K562 (cell line): ENCODE measurements at regions not wholly inside any gene's neighbourhood (a gene's known extent, or its start where the extent isn't known, plus 50 kb on each side); places are given as distances from the start of the nearest gene placed in this dataset.

Experiments used
- ATAC-seq: fragments of 200-7000 bp; cut with Tn5 transposase; 3 replicates; pipeline ENCODE4 v1.9.1; 2020; ENCODE audit warnings: moderate library complexity
- BruUV-seq: library from RNA; stranded (reverse); fragments of 400-500 nt; replicated peaks from 2 replicates; lab custom pipeline; 2021; lab: Mats Ljungman, UMichigan
- CTCF ChIA-PET: fragments of 300-600 bp; formaldehyde crosslinking; extraction: SDS; loops from one replicate; lab custom pipeline; 2021; ENCODE audit warnings: low intra/inter-chr PET ratio; lab: Yijun Ruan, JAX
- POLR2A ChIA-PET: fragments of 300-600, 350-650 bp; sonication (Branson Sonifier 250); formaldehyde crosslinking; extraction: SDS; loops from one replicate; lab custom pipeline; 2021; ENCODE audit warnings: antibody characterized with exemption, inconsistent platforms; lab: Yijun Ruan, JAX
- DNase-seq, 4 experiments: peaks; one replicate each; pipeline versions ENCODE4 v3.0.0 to v3.0.0-alpha.2; 2011 to 2018; ENCODE audit warnings: low spot score in 3 of 4, mixed read lengths in 3 of 4; ENCODE audit errors: extremely low read depth in 1 of 4
- FAIRE-seq: peaks from 2 replicates; lab custom pipeline; 2011; peaks lifted over from hg19 to GRCh38; lab: Jason Lieb, UNC
- H2AFZ ChIP-seq: 2 replicates; pipeline ENCODE4 v1.6.0; 2011; ENCODE audit warnings: low read depth, low read length, control low read depth, inconsistent platforms
- H3K27ac ChIP-seq: fragments of 200-600 bp; 3 replicates; pipeline ENCODE4 v1.8.0; 2011; ENCODE audit warnings: low read depth, mild to moderate bottlenecking, control low read depth, inconsistent platforms, low read length, moderate library complexity, mixed read lengths; ENCODE audit errors: extremely low read depth
- H3K27me3 ChIP-seq, 2 experiments: fragments of 300-600 bp in 1 of 2; 2 replicates in 1 of 2; 3 replicates in 1 of 2; pipeline versions ENCODE4 v1.6.0 to v1.8.0; 2011; ENCODE audit warnings: inconsistent platforms in 2 of 2, low read length in 2 of 2, mild to moderate bottlenecking in 1 of 2, mixed read lengths in 1 of 2, moderate library complexity in 1 of 2; ENCODE audit not compliant: control insufficient read depth in 2 of 2, insufficient read depth in 2 of 2
- H3K36me3 ChIP-seq: fragments of 300-600 bp; 3 replicates; pipeline ENCODE4 v1.8.0; 2011; ENCODE audit warnings: mild to moderate bottlenecking, low read length, inconsistent platforms; ENCODE audit not compliant: control insufficient read depth, insufficient read depth
- H3K4me1 ChIP-seq, 2 experiments: fragments of 200-600 bp in 1 of 2; replicated peaks in 1 of 2; 2 replicates in 1 of 2; 3 replicates in 1 of 2; pipeline versions ENCODE4 v1.5.1 to v1.8.0; 2011; ENCODE audit warnings: inconsistent platforms in 2 of 2, low read length in 2 of 2, mild to moderate bottlenecking in 1 of 2, mixed read lengths in 1 of 2, moderate library complexity in 1 of 2; ENCODE audit not compliant: control insufficient read depth in 2 of 2, insufficient read depth in 2 of 2
- H3K4me2 ChIP-seq: 2 replicates; pipeline ENCODE4 v1.6.1; 2011; ENCODE audit warnings: low read length, control low read depth, inconsistent platforms, mixed read lengths; ENCODE audit not compliant: insufficient read depth
- H3K4me3 ChIP-seq: fragments of 200-600 bp; sonication (generic), shearing (Covaris generic); 2 replicates; pipeline ENCODE4 v1.5.1; 2016; ENCODE audit warnings: control low read depth, inconsistent platforms
- H3K79me2 ChIP-seq: fragments of 200-600 bp; 3 replicates; pipeline ENCODE4 v1.8.0; 2011; ENCODE audit warnings: low read length, inconsistent platforms; ENCODE audit not compliant: control insufficient read depth, insufficient read depth
- H3K9ac ChIP-seq, 2 experiments: 2 replicates each; pipeline versions ENCODE4 v1.6.0 to v1.6.1; 2011; ENCODE audit warnings: low read depth in 2 of 2, low read length in 2 of 2, control low read depth in 1 of 2, inconsistent platforms in 1 of 2, mild to moderate bottlenecking in 1 of 2, mixed read lengths in 1 of 2; ENCODE audit not compliant: insufficient read depth in 1 of 2
- H3K9me1 ChIP-seq: one replicate; pipeline ENCODE4 v1.6.0; 2011; ENCODE audit warnings: inconsistent platforms, mild to moderate bottlenecking, low read length, moderate library complexity; ENCODE audit not compliant: control insufficient read depth, insufficient read depth
- H3K9me3 ChIP-seq: replicated peaks from 2 replicates; pipeline ENCODE4 v1.5.1; 2011; ENCODE audit warnings: low read depth, low read length, inconsistent platforms; ENCODE audit not compliant: control insufficient read depth, insufficient read depth
- H4K20me1 ChIP-seq: replicated peaks from 2 replicates; pipeline ENCODE4 v1.6.1; 2011; ENCODE audit warnings: low read length, inconsistent platforms, mixed read lengths; ENCODE audit not compliant: control insufficient read depth, insufficient read depth
- CHCHD3 ChIP-seq: fragments of 250-450 bp; sonication (Bioruptor Pico); IDR thresholded peaks from 2 replicates; pipeline ENCODE4 v2.1.2; 2022; ENCODE audit warnings: mild to moderate bottlenecking
- CHD2 ChIP-seq: IDR thresholded peaks from 2 replicates; pipeline ENCODE4 v1.6.1; 2011; ENCODE audit warnings: low read depth, low read length
- ETV5 ChIP-seq: sonication (generic); formaldehyde crosslinking; IDR thresholded peaks from 2 replicates; pipeline ENCODE4 v1.4.0; 2020; ENCODE audit warnings: low read depth, mild to moderate bottlenecking, missing genetic modification reagents
- FUS ChIP-seq: fragments of 200-400 bp; formaldehyde crosslinking; optimal IDR thresholded peaks from 2 replicates; pipeline ENCODE3; 2017; ENCODE audit warnings: low read depth, low read length
- HNRNPUL1 ChIP-seq: fragments of 200-400 bp; formaldehyde crosslinking; IDR thresholded peaks from 2 replicates; pipeline ENCODE4 v1.6.1; 2017; ENCODE audit warnings: low read length
- KLF10 ChIP-seq: fragments of 250-450 bp; sonication (Bioruptor Pico); IDR thresholded peaks from 2 replicates; pipeline ENCODE4 v1.6.1; 2021; ENCODE audit warnings: matching md5 sums
- SMARCE1 ChIP-seq: fragments of 450-650 bp; IDR thresholded peaks from 2 replicates; pipeline ENCODE4 v1.7.1; 2016; ENCODE audit warnings: mild to moderate bottlenecking
- SP2 ChIP-seq: IDR thresholded peaks from 2 replicates; pipeline ENCODE4 v1.6.1; 2011; ENCODE audit warnings: mild to moderate bottlenecking, low read depth, low read length, moderate library complexity; ENCODE audit not compliant: poor library complexity, severe bottlenecking; ENCODE audit errors: extremely low read depth
- SRSF3 ChIP-seq: fragments of 200-400 bp; formaldehyde crosslinking; IDR thresholded peaks from 2 replicates; pipeline ENCODE4 v1.6.1; 2016; ENCODE audit warnings: mild to moderate bottlenecking, low read length, moderate library complexity; ENCODE audit not compliant: insufficient read depth
- STAT5B ChIP-seq: fragments of 250-450 bp; sonication (Bioruptor Pico); IDR thresholded peaks from 2 replicates; pipeline ENCODE4 v1.8.0; 2021; ENCODE audit warnings: mild to moderate bottlenecking, inconsistent platforms
- XRCC5 ChIP-seq: fragments of 200-400 bp; formaldehyde crosslinking; IDR thresholded peaks from 2 replicates; pipeline ENCODE4 v1.6.1; 2017; ENCODE audit warnings: low read depth, mild to moderate bottlenecking, low read length
- ZNF785 ChIP-seq: fragments of 250-450 bp; sonication (Bioruptor Pico); IDR thresholded peaks from 2 replicates; pipeline ENCODE4 v1.4.0; 2020; ENCODE audit warnings: mild to moderate bottlenecking
- WGBS: fragments of 100-300 bp; shearing (Covaris generic); methylation state at CpG from one replicate; pipeline ENCODE4 v1.1.6; 2016; ENCODE audit warnings: low coverage, mixed read lengths; ENCODE audit not compliant: insufficient coverage; ENCODE audit errors: missing lambda C conversion rate; 5-methylcytosine and 5-hydroxymethylcytosine counted together
- in situ Hi-C: fragments of 300-500 bp; cut with MboI; formaldehyde crosslinking; loops from 4 replicates; pipeline ENCODE4 v1.15.0; 2018; ENCODE audit warnings: inconsistent platforms, mixed read lengths
- intact Hi-C: fragments of 100-400 bp; cut with micrococcal nuclease; formaldehyde crosslinking; loops from 2 replicates; pipeline ENCODE4 v1.14.2; 2022
- TF ChIP-seq, protein P1 (sequence below): fragments of 250-450 bp; sonication (Bioruptor Pico); IDR thresholded peaks from 2 replicates; pipeline ENCODE4 v1.9.0; 2021; ENCODE audit warnings: mild to moderate bottlenecking, inconsistent platforms
- TF ChIP-seq, protein P2 (sequence below): fragments of 450-650 bp; IDR thresholded peaks from 2 replicates; pipeline ENCODE4 v1.7.0; 2016; ENCODE audit warnings: borderline replicate concordance
- TF ChIP-seq, protein P3 (sequence below): sonication (generic); formaldehyde crosslinking; IDR thresholded peaks from 2 replicates; pipeline ENCODE4 v1.8.0; 2022; ENCODE audit warnings: mild to moderate bottlenecking, missing genetic modification reagents
- TF ChIP-seq, protein P4 (sequence below): fragments of 250-450 bp; sonication (Bioruptor Pico); IDR thresholded peaks from 2 replicates; pipeline ENCODE4 v1.5.0; 2021
- TF ChIP-seq, protein P5 (sequence below): sonication (generic); formaldehyde crosslinking; IDR thresholded peaks from 2 replicates; pipeline ENCODE4 v1.4.0; 2020; ENCODE audit warnings: mild to moderate bottlenecking, missing genetic modification reagents

DNA sequence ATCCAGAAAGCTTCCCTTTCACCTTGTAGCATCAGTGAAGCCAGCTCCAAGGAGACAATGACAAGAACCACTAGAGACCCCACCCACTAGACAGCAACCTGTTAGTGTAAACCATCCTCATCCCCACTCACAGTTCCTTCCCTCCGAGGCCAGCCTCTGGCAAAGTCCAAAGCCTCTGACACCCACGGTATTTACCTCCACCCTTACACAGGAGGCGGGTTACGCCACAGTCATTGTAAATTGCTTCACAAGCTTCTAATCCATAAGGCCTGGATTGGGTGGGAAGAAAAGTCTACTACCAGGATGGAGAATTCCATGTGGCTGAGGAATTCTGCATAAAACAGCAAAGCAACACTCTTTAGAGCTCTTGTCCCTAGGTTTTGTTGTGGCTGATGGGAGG lies 287.4 kb downstream of the BUD13 start:
- Histone ChIP-seq H3K4me1 (no peaks in the 10 kb centered on the region), H3K27me3 (peaks cover 0 to 18% of the 10 kb centered on the region in 2 experiments; a peak in 2 of 5 replicates), H4K20me1 (peaks cover 5% of the 10 kb centered on the region; the same call in 1 of the 2 replicates), H3K9ac (no peak overlapping the region), H3K4me2 (no peak overlapping the region), H3K36me3 (no peaks in the 10 kb centered on the region), H3K9me1 (no peaks in the 10 kb centered on the region), H3K9me3 (no peaks in the 10 kb centered on the region), H2AFZ (no peak overlapping the region), H3K27ac (no peak overlapping the region), H3K79me2 (no peaks in the 10 kb centered on the region), H3K4me3 (no peak overlapping the region)
- in situ Hi-C loops, result no loop called here
- FAIRE-seq (no peak), ATAC-seq (no peak), DNase-seq (no peak)
- ChIA-PET CTCF (no interaction called here), POLR2A (no interaction called here)
- WGBS, result 0% methylated on average over 4 of the region's 4 CpGs
- intact Hi-C loops, result no loop called here
- no TSS peak for BruUV-seq
- no peak for TF ChIP-seq SP2
- TF ChIP-seq ETV5, result no peak
- TF ChIP-seq CHCHD3 (CRISPR knock-in tag), result no peak
- TF ChIP-seq, protein P1, sequence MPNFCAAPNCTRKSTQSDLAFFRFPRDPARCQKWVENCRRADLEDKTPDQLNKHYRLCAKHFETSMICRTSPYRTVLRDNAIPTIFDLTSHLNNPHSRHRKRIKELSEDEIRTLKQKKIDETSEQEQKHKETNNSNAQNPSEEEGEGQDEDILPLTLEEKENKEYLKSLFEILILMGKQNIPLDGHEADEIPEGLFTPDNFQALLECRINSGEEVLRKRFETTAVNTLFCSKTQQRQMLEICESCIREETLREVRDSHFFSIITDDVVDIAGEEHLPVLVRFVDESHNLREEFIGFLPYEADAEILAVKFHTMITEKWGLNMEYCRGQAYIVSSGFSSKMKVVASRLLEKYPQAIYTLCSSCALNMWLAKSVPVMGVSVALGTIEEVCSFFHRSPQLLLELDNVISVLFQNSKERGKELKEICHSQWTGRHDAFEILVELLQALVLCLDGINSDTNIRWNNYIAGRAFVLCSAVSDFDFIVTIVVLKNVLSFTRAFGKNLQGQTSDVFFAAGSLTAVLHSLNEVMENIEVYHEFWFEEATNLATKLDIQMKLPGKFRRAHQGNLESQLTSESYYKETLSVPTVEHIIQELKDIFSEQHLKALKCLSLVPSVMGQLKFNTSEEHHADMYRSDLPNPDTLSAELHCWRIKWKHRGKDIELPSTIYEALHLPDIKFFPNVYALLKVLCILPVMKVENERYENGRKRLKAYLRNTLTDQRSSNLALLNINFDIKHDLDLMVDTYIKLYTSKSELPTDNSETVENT (CRISPR knock-in tag), result no peak
- TF ChIP-seq XRCC5, result no peak
- TF ChIP-seq, protein P2, sequence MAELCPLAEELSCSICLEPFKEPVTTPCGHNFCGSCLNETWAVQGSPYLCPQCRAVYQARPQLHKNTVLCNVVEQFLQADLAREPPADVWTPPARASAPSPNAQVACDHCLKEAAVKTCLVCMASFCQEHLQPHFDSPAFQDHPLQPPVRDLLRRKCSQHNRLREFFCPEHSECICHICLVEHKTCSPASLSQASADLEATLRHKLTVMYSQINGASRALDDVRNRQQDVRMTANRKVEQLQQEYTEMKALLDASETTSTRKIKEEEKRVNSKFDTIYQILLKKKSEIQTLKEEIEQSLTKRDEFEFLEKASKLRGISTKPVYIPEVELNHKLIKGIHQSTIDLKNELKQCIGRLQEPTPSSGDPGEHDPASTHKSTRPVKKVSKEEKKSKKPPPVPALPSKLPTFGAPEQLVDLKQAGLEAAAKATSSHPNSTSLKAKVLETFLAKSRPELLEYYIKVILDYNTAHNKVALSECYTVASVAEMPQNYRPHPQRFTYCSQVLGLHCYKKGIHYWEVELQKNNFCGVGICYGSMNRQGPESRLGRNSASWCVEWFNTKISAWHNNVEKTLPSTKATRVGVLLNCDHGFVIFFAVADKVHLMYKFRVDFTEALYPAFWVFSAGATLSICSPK, result no peak
- TF ChIP-seq KLF10, result no peak
- no peak for TF ChIP-seq HNRNPUL1
- no peak for TF ChIP-seq ZNF785
- TF ChIP-seq, protein P3, sequence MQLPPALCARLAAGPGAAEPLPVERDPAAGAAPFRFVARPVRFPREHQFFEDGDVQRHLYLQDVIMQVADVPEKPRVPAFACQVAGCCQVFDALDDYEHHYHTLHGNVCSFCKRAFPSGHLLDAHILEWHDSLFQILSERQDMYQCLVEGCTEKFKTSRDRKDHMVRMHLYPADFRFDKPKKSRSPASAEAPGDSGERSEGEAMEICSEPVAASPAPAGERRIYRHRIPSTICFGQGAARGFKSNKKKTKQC, result no peak
- TF ChIP-seq, protein P4, sequence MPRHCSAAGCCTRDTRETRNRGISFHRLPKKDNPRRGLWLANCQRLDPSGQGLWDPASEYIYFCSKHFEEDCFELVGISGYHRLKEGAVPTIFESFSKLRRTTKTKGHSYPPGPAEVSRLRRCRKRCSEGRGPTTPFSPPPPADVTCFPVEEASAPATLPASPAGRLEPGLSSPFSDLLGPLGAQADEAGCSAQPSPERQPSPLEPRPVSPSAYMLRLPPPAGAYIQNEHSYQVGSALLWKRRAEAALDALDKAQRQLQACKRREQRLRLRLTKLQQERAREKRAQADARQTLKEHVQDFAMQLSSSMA, result no peak
- no peak for TF ChIP-seq FUS
- TF ChIP-seq, protein P5, sequence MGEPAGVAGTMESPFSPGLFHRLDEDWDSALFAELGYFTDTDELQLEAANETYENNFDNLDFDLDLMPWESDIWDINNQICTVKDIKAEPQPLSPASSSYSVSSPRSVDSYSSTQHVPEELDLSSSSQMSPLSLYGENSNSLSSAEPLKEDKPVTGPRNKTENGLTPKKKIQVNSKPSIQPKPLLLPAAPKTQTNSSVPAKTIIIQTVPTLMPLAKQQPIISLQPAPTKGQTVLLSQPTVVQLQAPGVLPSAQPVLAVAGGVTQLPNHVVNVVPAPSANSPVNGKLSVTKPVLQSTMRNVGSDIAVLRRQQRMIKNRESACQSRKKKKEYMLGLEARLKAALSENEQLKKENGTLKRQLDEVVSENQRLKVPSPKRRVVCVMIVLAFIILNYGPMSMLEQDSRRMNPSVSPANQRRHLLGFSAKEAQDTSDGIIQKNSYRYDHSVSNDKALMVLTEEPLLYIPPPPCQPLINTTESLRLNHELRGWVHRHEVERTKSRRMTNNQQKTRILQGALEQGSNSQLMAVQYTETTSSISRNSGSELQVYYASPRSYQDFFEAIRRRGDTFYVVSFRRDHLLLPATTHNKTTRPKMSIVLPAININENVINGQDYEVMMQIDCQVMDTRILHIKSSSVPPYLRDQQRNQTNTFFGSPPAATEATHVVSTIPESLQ (CRISPR knock-in tag), result no peak
- TF ChIP-seq CHD2, result no peak
- no peak for TF ChIP-seq STAT5B (CRISPR knock-in tag)
- TF ChIP-seq SRSF3, result no peak
- TF ChIP-seq SMARCE1, result no peak
